CD14-positive monocyte (primary cell): ENCODE measurements at regions not wholly inside any gene's neighbourhood (a gene's known extent, or its start where the extent isn't known, plus 50 kb on each side); places are given as distances from the start of the nearest gene placed in this dataset.

Experiments
- DNase-seq, 3 donors: peaks; one replicate each; pipeline ENCODE4 v3.0.0-alpha.2; 2011 to 2022
- H2AFZ ChIP-seq: 2 replicates; pipeline ENCODE4 v1.6.0; 2012; ENCODE audit warnings: mild to moderate bottlenecking, low read depth, low read length, inconsistent platforms; ENCODE audit not compliant: insufficient read depth, poor library complexity, severe bottlenecking
- H3K27ac ChIP-seq, 2 donors: 1 replicate in 1 of 2; 2 replicates in 1 of 2; pipeline ENCODE4 v1.5.1; 2012 to 2013; ENCODE audit warnings: low read length in 2 of 2, control low read depth in 1 of 2, inconsistent platforms in 1 of 2, low read depth in 1 of 2, mild to moderate bottlenecking in 1 of 2
- H3K27me3 ChIP-seq, 2 donors: one replicate each; pipeline versions ENCODE4 v1.6.0 to v1.6.1; 2011 to 2013; ENCODE audit warnings: low read length in 2 of 2; ENCODE audit not compliant: control insufficient read depth in 2 of 2, insufficient read depth in 2 of 2
- H3K36me3 ChIP-seq, 2 donors: replicated peaks in 1 of 2; 1 replicate in 1 of 2; 2 replicates in 1 of 2; pipeline versions ENCODE4 v1.5.1 to v1.6.1; 2012 to 2013; ENCODE audit warnings: low read length in 2 of 2, control low read depth in 1 of 2, inconsistent platforms in 1 of 2, mild to moderate bottlenecking in 1 of 2; ENCODE audit not compliant: insufficient read depth in 2 of 2, control insufficient read depth in 1 of 2
- H3K4me1 ChIP-seq, 2 donors: 1 replicate in 1 of 2; 2 replicates in 1 of 2; pipeline versions ENCODE4 v1.5.1 to v1.6.1; 2012 to 2013; ENCODE audit warnings: low read length in 2 of 2, control low read depth in 1 of 2, inconsistent platforms in 1 of 2, mild to moderate bottlenecking in 1 of 2, moderate library complexity in 1 of 2; ENCODE audit not compliant: insufficient read depth in 2 of 2, control insufficient read depth in 1 of 2
- H3K4me2 ChIP-seq: replicated peaks from 2 replicates; pipeline ENCODE3; 2012; ENCODE audit warnings: low read length, moderate library complexity, mild to moderate bottlenecking; ENCODE audit not compliant: poor library complexity, severe bottlenecking; ENCODE audit errors: extremely low read depth
- H3K4me3 ChIP-seq, 3 experiments: fragments of 200-600 bp in 1 of 3; sonication (generic) in 1 of 3; replicated peaks in 1 of 3; 1 replicate in 2 of 3; 2 replicates in 1 of 3; pipeline ENCODE4 v1.5.1; 2011 to 2013; ENCODE audit warnings: low read length in 3 of 3, mild to moderate bottlenecking in 3 of 3, control low read depth in 2 of 3, low read depth in 2 of 3, inconsistent platforms in 1 of 3, moderate library complexity in 1 of 3
- H3K79me2 ChIP-seq: 2 replicates; pipeline ENCODE4 v1.6.0; 2012; ENCODE audit warnings: mild to moderate bottlenecking, control low read depth, inconsistent platforms, low read length, moderate library complexity; ENCODE audit not compliant: insufficient read depth
- H3K9ac ChIP-seq: 2 replicates; pipeline ENCODE4 v1.6.0; 2017; ENCODE audit warnings: low read length, mild to moderate bottlenecking; ENCODE audit not compliant: insufficient read depth, poor library complexity, severe bottlenecking
- H3K9me3 ChIP-seq, 2 donors: replicated peaks in 1 of 2; 1 replicate in 1 of 2; 2 replicates in 1 of 2; pipeline versions ENCODE4 v1.5.1 to v1.6.1; 2012 to 2013; ENCODE audit warnings: low read length in 2 of 2, control low read depth in 1 of 2; ENCODE audit not compliant: control insufficient read depth in 1 of 2, insufficient read depth in 1 of 2
- H4K20me1 ChIP-seq: 2 replicates; pipeline ENCODE4 v1.6.0; 2012; ENCODE audit warnings: mild to moderate bottlenecking, low read length, control low read depth, moderate library complexity; ENCODE audit not compliant: insufficient read depth
- H3K27ac Mint-ChIP-seq, 7 donors: one replicate each; pipeline ENCODE4 v1.8.0; 2020; ENCODE audit warnings: mild to moderate bottlenecking in 7 of 7, mixed read lengths in 7 of 7, moderate library complexity in 6 of 7, inconsistent platforms in 2 of 7
- H3K27me3 Mint-ChIP-seq, 3 donors: one replicate each; pipeline ENCODE4 v1.8.0; 2021 to 2022; ENCODE audit warnings: low read depth in 3 of 3, mild to moderate bottlenecking in 3 of 3, mixed read lengths in 3 of 3, moderate library complexity in 3 of 3, inconsistent platforms in 1 of 3
- H3K36me3 Mint-ChIP-seq, 2 donors: one replicate each; pipeline ENCODE4 v1.8.0; 2020; ENCODE audit warnings: mixed read lengths in 2 of 2, inconsistent platforms in 1 of 2, mild to moderate bottlenecking in 1 of 2
- H3K4me1 Mint-ChIP-seq: one replicate; pipeline ENCODE4 v1.8.0; 2020; ENCODE audit warnings: mild to moderate bottlenecking, mixed read lengths
- H3K4me3 Mint-ChIP-seq, 2 donors: one replicate each; pipeline ENCODE4 v1.8.0; 2020; ENCODE audit warnings: mild to moderate bottlenecking in 2 of 2, mixed read lengths in 2 of 2, moderate library complexity in 1 of 2
- H3K9me3 Mint-ChIP-seq, 7 donors: one replicate each; pipeline ENCODE4 v1.8.0; 2020 to 2022; ENCODE audit warnings: mixed read lengths in 7 of 7, mild to moderate bottlenecking in 6 of 7, moderate library complexity in 6 of 7, inconsistent platforms in 2 of 7
- WGBS: methylation state at CpG from one replicate; pipeline ENCODE4 v1.1.5; 2013; ENCODE audit warnings: missing lambda C conversion rate; ENCODE audit not compliant: insufficient coverage; 5-methylcytosine and 5-hydroxymethylcytosine counted together
- intact Hi-C, 2 donors: fragments of 100-400 bp; cut with micrococcal nuclease; formaldehyde crosslinking; loops; one replicate each; pipeline versions ENCODE4 v1.15.0 to v1.15.1; 2023
- TF ChIP-seq, protein P1 (sequence below): fragments of 200-600 bp; IDR thresholded peaks from one replicate; pipeline ENCODE4 v1.8.0; 2022; ENCODE audit warnings: antibody characterized with exemption, mild to moderate bottlenecking

DNA sequence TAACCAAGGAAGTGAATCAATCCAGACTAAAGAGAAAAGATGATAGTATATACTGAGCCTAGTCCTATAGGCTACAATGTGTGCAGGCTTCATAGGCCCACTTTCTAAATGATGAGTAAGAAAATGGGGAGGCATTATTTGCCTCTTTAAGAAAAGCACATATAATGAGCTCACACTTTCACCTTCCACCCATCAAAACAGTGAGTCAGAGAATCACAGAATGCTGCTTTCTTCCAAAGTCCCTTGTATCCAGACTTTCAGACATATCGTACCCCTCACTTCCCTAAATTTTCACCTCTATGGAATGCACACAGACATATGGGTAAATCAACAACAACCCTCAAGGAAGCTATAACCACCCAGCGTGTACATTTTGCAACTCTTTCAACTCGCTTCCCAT, 286.4 kb upstream of the PRKD1 start:
- no peak overlapping the region for H3K4me2 ChIP-seq
- no peaks in the 10 kb centered on the region for H3K9me3 Mint-ChIP-seq
- intact Hi-C loops: no loop called here

DNA sequence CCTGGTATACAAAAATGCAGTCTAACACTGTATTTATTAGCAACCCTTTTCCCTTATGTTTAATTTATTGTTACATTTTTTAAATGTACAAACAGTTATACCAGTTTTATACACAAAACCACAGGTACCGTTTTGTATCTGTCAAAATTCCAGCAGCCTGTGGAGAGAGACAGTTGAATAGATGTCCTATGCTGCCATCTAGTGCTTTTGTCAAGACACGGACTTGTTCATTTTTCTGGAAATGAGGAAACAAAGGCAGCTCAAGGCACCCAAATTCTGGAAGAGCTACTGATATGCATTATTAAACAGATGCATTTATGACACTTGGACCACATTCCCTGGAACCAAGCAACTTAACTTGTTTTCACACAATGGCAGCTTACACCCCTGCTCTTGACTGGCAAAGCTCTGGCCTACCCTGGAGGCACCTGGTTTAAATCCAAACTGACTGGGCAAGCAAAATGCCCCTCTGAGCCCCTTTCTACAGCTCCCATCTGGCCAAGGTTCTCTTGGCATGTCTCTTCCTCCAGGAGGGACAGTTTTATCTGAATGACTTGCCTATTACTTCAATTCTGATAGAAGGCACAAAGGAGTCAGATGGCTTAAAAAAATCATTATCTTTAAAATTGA, 286.9 kb upstream of the PRKD1 start:
- no peaks in the 10 kb centered on the region for H3K4me1 ChIP-seq
- Mint-ChIP-seq H3K27me3 (peaks cover 0 to 2% (median 0%) of the 10 kb centered on the region in 3 donors), H3K27ac (no peak overlapping the region), H3K4me1 (no peaks in the 10 kb centered on the region), H3K36me3 (no peaks in the 10 kb centered on the region), H3K9me3 (no peaks in the 10 kb centered on the region), H3K4me3 (no peak overlapping the region)
- TF ChIP-seq, protein P1, sequence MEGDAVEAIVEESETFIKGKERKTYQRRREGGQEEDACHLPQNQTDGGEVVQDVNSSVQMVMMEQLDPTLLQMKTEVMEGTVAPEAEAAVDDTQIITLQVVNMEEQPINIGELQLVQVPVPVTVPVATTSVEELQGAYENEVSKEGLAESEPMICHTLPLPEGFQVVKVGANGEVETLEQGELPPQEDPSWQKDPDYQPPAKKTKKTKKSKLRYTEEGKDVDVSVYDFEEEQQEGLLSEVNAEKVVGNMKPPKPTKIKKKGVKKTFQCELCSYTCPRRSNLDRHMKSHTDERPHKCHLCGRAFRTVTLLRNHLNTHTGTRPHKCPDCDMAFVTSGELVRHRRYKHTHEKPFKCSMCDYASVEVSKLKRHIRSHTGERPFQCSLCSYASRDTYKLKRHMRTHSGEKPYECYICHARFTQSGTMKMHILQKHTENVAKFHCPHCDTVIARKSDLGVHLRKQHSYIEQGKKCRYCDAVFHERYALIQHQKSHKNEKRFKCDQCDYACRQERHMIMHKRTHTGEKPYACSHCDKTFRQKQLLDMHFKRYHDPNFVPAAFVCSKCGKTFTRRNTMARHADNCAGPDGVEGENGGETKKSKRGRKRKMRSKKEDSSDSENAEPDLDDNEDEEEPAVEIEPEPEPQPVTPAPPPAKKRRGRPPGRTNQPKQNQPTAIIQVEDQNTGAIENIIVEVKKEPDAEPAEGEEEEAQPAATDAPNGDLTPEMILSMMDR: no peak
- H3K4me2 ChIP-seq: no peak overlapping the region
- no peaks in the 10 kb centered on the region for H3K79me2 ChIP-seq
- intact Hi-C loops: no loop called here
- no peak for DNase-seq
- 0% methylated on average over 1 of the region's 2 CpGs for WGBS
- H3K9me3 ChIP-seq: no peaks in the 10 kb centered on the region
- H3K27me3 ChIP-seq: no peaks in the 10 kb centered on the region
- no peaks in the 10 kb centered on the region for H4K20me1 ChIP-seq
- no peak overlapping the region for H2AFZ ChIP-seq
- no peak overlapping the region for H3K9ac ChIP-seq
- H3K36me3 ChIP-seq: no peaks in the 10 kb centered on the region
- no peak overlapping the region for H3K27ac ChIP-seq
- H3K4me3 ChIP-seq: no peak overlapping the region

More for the DNA sequence above, 286.4 kb upstream of the PRKD1 start:
- TF ChIP-seq, protein P1: no peak
- no peaks in the 10 kb centered on the region for H3K36me3 Mint-ChIP-seq
- peaks cover 0 to 2% (median 0%) of the 10 kb centered on the region in 3 donors for H3K27me3 Mint-ChIP-seq
- H3K79me2 ChIP-seq: no peaks in the 10 kb centered on the region
- no peak overlapping the region for H3K27ac Mint-ChIP-seq
- 60% methylated on average over 2 of the region's 3 CpGs for WGBS
- H3K27me3 ChIP-seq: no peaks in the 10 kb centered on the region
- H3K4me3 Mint-ChIP-seq: no peak overlapping the region
- H3K9me3 ChIP-seq: no peaks in the 10 kb centered on the region
- H3K36me3 ChIP-seq: no peaks in the 10 kb centered on the region
- no peaks in the 10 kb centered on the region for H3K4me1 ChIP-seq
- no peak overlapping the region for H3K4me3 ChIP-seq
- no peak overlapping the region for H2AFZ ChIP-seq
- H3K27ac ChIP-seq: no peak overlapping the region
- H4K20me1 ChIP-seq: no peaks in the 10 kb centered on the region
- no peak for DNase-seq
- H3K4me1 Mint-ChIP-seq: no peaks in the 10 kb centered on the region
- no peak overlapping the region for H3K9ac ChIP-seq
